NCI-H345 (cell line): ENCODE measurements at regions not wholly inside any gene's neighbourhood (a gene's known extent, or its start where the extent isn't known, plus 50 kb on each side); places are given as distances from the start of the nearest gene placed in this dataset.
"Not testable (repeated sequence)": the region's sequence is repeated elsewhere in the genome, so short reads cannot be mapped to it uniquely, and the experiment has no call there.

ENCODE experiments used
- DNase-seq: peaks from one replicate; lab custom pipeline; 2025; lab: John Stamatoyannopoulos, UW

- not testable (repeated sequence) for DNase-seq
These were observed 82.5 kb downstream of the POTEH start for GRCh38 chr22:15772337-15772736.

- not testable (repeated sequence) for DNase-seq
These were observed 85.3 kb downstream of the POTEH start for GRCh38 chr22:15775118-15775517.

DNA sequence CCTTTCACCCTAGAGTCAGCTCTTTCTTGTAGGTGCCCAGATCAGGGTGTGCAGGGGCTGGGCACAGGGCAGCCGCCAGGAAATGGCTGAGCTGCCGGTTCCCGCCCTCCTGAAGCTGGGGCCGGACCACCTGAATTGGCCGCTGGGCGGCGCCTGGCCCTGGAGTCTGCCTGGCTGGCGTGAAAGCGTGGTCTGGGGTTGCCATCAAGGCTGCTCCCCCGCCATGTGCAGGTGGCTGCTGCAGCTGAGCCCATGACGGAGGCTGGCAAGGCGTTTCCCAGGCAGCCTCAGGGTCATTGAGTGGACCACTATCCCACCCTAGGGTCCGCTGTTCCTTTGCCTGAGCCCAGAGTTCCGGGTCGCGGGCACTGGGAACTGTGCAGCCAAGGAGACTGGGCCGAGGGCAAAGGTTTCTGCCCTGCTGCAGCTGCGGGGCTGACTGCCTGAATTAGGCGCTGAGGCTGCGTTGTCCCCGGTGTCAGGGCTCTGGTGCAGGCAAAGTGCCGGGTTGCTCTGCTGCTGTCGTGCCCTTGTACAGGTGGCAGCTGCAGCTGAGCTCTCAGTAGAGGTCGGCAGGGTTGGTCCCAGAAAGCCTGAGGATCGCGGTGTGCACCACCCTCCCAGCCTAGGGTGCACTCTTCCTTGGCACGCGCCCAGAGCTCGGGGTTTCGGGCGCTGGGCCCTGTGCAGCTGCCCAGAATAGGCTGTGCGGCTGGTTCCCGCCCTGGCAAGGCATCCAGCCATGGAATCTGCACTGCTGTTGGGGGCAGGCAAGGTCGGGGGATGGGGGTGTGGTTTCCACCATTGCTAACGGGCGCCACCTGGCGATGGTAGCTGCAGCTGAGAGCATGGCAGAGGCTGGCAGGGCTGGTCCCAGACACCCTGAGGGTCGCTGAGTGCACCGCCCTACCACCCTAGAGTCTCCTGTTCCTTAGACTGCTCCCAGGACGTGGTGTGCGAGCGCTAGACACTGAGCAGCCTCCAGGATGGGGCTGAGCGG is 86.1 kb downstream of the POTEH start:
- DNase-seq = peak; percentile 15

GRCh38 chr22:15776727-15777126 is 86.9 kb downstream of the POTEH start:
- DNase-seq = not testable (repeated sequence)

GRCh38 chr22:15777150-15777549 is 87.3 kb downstream of the POTEH start:
- DNase-seq = not testable (repeated sequence)

DNA sequence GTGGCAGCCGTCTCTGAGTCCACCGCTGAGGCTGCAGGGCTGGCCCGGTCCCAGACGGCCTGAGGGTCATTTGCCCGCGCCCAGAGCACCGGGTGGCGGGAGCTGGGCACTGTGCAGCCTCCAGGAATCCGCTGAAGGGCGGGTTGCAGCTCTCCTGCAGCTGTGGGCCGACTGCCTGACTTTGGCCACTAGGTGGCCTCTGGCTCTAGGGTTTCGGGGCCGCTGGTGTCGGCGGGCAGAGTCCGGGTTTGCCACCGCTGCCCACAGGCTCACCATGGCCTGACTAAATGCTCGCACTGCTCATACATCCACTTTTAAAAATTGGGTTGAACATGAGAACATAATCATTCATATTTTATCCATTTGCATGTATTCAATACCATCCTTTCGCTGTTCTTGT is 87.7 kb downstream of the POTEH start:
- DNase-seq = not testable (repeated sequence)

GRCh38 chr22:15778366-15778765 is 88.5 kb downstream of the POTEH start:
- DNase-seq = not testable (repeated sequence)

DNA sequence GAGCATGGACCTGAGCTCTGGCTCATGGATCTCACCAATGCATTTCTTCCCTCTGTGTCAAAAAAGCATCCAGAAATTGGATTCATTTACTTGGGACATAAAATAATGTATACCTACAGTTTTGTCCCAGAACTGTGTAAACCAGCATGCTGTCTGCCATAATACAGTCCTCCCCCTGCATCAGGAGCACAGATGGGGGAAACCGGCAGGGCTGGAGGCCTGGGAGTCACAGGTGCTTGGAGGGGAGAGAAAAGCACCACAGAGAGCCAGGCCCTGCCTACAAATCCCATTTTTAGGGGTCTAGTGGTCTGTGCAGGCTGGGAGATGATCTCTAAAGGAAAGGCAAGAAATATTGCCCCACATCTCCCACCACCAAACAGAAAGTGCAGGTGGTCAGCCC is 91.8 kb downstream of the POTEH start:
- not testable (repeated sequence) for DNase-seq

GRCh38 chr22:15782933-15783332 is 93.1 kb downstream of the POTEH start:
- not testable (repeated sequence) for DNase-seq

GRCh38 chr22:15784383-15785085 is 94.7 kb downstream of the POTEH start:
- not testable (repeated sequence) for DNase-seq

GRCh38 chr22:15786942-15787733 is 97.3 kb downstream of the POTEH start:
- DNase-seq = not testable (repeated sequence)

GRCh38 chr22:15791557-15791956 is 101.7 kb downstream of the POTEH start:
- DNase-seq = not testable (repeated sequence)

DNA sequence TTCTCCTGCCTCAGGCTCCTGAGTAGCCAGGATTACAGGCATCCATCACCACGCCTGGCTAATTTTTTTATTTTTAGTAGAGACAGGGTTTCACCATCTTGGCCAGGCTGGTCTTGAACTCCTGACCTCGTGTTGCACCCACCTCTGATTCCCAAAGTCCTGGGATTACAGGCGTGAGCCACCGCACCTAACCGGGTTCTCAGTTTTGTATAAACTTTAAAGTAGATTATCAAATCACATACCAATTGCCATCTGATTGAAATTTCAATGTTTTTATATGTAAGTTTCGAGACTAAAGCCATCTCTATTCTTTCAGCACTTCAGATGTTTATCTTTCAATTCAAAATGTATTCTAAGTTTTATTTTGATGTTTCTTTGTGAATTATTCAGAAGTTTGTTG is 110.1 kb downstream of the POTEH start:
- DNase-seq = not testable (repeated sequence)

DNA sequence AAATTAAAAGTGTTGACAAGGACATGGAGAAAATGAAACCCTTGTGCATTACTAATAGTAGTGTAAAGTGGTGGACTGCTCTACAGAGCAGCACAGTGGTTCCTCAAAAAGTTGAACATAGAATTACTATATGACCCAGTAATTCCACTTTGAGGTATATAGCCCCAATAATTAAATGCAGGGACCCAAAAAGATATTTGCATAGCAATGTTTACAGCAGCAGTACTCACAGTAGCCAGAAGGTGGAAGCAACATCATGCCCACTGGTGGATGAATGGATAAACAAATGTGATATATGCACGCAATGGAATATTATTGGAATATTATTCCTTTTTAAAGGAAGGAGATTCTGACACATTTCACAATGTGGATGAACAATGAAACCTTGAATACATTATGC is 121.3 kb downstream of the POTEH start:
- not testable (repeated sequence) for DNase-seq

- not testable (repeated sequence) for DNase-seq
These were observed 126.0 kb downstream of the POTEH start for GRCh38 chr22:15815783-15816182.

- DNase-seq = not testable (repeated sequence)
These were observed 126.6 kb downstream of the POTEH start for GRCh38 chr22:15816470-15816869.

DNA sequence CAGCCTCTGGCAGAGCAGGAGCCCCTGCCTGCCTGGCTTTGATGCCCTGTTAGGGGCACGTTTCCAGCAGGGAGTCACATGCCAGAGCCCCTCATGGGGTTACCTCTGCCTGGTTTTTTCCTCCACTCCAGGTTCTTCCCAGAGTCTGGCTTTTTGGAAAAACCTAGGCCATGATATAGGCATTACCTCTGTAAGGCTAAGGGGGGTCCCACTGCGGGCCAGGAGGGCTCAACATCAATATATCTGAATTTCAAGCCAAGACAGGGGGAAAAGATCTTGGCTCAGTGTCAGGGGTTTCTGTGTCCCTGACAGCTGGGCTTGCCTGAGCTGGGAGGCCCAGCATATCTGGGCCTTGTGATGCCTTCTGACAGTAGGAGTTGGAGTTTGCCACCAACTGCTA is 127.4 kb downstream of the POTEH start:
- DNase-seq = not testable (repeated sequence)

- DNase-seq = not testable (repeated sequence)
These were observed 130.1 kb downstream of the POTEH start for GRCh38 chr22:15819886-15820285.

DNA sequence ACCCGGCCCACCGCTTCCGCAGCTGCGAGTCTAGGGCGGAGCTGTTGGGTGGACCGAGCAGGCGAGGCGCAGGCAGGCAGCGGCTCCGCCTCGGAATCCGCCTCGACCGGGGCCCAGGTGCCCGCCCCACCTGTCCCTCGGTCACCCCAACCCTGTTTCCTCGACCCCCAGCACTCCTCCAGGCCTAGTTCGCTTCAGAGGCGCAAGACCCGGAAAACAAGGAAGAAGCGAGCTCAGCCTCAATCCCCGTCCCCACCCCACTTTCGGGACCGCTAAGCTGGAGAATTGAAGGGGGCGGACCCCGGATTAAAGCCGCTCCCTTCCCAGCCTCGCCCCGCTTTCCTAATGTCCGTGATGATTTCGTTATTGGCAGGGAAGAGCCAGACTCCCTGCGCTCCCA is 131.3 kb downstream of the POTEH start:
- DNase-seq = not testable (repeated sequence)

GRCh38 chr22:15822001-15822400 is 132.2 kb downstream of the POTEH start:
- DNase-seq = not testable (repeated sequence)

DNA sequence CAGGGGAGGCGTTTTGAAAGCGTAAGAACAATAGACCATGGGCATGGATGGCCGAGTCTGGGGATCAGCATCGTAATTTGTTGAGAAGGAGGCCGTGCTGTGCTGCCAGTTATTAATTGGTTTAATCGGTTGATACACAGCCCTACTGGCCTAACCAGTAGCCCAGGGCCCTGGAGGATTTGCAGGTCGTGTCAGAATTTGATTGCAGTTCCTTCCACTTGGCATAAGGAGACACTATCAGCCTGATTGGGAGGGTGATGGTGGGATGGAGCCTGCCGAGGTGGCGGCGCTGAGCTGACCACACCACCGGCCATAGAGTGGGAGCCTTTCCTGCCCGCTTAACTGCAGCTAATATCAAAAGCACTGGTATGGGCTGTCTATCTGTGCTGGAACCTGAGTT is 133.4 kb downstream of the POTEH start:
- DNase-seq = not testable (repeated sequence)

DNA sequence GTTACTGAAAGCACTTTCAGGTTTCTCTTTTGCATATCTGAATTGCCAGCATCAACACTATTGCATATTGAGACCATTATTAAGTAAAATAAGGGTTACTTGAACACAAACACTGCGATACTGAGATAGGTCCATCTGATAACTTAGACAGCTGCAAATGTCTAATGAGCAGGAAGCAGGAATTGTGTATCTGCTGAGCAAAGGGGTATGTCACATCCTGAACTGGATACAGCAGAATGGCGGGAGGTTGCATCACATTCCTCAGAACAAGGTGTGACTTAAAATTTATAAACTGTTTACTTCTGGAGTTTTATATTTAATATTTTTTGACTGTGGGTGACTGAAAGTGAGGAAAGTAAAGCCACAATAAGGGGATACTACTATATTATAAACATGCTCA is 142.4 kb downstream of the POTEH start:
- DNase-seq = not testable (repeated sequence)
